Activated gamma-delta T cell (primary cell): ENCODE measurements at regions not wholly inside any gene's neighbourhood (a gene's known extent, or its start where the extent isn't known, plus 50 kb on each side); places are given as distances from the start of the nearest gene placed in this dataset.

Experiments used
- DNase-seq: peaks from one replicate; lab custom pipeline; 2025; lab: John Stamatoyannopoulos, UW

GRCh38 chr3:188102861-188103547 is 51.0 kb upstream of the LPP start:
- DNase-seq = no peak

DNA sequence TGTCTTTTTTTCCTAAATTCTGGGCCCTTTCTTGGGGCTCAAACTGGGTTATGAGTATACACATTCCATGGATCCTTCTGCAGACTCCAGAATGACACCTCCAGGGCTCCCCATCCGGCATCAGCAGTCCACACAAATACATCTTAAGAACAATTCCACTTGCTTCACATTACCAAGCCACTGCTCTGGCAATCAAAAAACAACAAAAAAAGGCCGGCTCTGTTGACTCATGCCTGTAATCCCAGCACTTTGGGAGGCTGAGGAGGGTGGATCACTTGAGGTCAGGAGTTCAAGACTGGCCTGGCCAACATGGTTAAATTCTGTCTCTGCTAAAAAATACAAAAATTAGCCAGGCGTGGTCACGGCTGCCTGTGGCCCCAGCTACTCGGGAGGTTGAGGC is 49.9 kb upstream of the LPP start:
- no peak for DNase-seq
